Stimulated activated CD4-positive, alpha-beta T cell treated with anti-CD3 and anti-CD28 coated beads, Interleukin-15, amount 100 ng/mL, for 48 hours (primary cell): ENCODE measurements at regions not wholly inside any gene's neighbourhood (a gene's known extent, or its start where the extent isn't known, plus 50 kb on each side); places are given as distances from the start of the nearest gene placed in this dataset.

Source experiments
- DNase-seq, 2 donors: peaks; one replicate each; pipeline ENCODE4 v3.0.0-alpha.2; 2020; ENCODE audit warnings: low read depth in 2 of 2

GRCh38 chr1:209015092-209015491 lies 568.4 kb upstream of the CAMK1G start:
- no peak for DNase-seq

GRCh38 chr1:209021622-209022021 lies 561.9 kb upstream of the CAMK1G start:
- no peak for DNase-seq

DNA sequence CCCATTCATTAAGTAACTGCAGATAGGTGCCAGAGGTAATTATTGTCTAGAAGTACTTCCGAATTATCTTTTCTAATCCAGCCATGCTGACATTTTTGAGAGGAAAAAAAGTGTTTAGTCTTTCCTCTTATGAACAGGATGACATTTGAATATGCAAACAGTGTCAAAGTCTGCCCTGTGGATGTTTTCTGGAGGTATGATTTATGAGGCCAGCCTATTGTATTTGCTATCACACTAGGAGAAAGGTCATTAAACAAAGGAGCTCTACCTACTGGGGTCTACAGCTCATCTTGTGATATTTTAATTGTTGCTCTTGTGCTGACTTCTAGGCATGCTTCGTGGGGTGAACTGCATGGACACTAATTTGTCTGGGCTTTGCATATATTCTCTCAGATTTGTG lies 559.7 kb upstream of the CAMK1G start:
- no peak for DNase-seq

- DNase-seq = no peak
These were observed 553.8 kb upstream of the CAMK1G start for GRCh38 chr1:209029737-209030136.

GRCh38 chr1:209030454-209031167 lies 552.9 kb upstream of the CAMK1G start:
- DNase-seq = no peak

GRCh38 chr1:209037064-209037463 lies 546.5 kb upstream of the CAMK1G start:
- DNase-seq = no peak

DNA sequence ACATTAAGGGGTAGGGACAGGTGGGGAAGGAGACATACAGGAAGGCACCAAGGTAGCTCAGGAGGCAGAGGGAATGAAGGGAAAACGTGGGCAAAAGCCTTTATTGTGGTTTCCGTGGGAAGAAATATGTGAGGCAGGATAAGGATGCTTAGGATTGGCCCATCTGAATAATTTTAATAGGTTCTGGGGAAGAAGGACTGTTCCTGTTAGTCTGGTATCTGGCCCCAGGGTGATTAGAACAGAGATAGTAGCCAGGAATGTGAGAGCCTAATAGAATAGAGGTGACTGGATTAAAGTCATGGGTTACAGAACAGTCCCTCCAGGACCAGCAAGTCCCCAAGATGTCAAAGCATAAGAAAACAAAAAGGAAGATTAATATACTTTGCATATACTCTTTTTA lies 545.2 kb upstream of the CAMK1G start:
- no peak for DNase-seq

DNA sequence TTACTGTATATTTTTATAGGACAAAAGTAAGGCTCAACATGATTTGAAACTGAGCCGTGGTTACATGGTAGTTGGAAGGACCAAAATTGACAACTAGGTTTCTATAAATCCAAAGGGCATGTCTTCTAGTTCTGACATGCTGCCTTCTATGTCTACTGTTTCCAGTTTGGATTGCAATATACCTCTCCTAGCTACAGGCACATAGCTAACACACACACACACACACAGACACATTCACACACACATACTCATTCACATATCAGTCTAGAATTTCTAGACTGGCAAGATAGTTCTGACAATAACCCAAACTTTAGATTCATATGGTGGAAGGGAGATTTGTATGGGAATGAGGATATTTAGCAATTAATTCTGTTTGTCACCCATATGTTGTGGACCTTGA lies 544.8 kb upstream of the CAMK1G start:
- DNase-seq = no peak

DNA sequence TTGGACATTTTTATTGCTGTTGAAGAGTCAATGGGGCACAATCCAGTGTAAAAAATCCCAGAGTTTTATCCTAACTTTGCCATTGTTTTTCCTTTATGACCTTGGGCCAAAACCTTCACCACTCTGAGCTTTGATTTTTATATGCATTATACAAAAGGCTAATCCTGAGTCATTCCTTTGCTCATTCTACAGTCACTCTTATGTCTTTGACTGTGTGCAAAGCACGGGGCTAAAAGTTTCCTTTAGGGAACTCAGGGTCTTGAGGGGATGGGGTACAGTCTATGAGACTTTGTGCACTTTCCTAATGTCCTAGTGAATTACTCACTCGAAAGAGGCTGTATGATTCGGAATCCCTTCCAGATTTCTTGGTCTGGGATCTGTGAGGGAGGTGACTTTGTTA lies 543.2 kb upstream of the CAMK1G start:
- no peak for DNase-seq

DNA sequence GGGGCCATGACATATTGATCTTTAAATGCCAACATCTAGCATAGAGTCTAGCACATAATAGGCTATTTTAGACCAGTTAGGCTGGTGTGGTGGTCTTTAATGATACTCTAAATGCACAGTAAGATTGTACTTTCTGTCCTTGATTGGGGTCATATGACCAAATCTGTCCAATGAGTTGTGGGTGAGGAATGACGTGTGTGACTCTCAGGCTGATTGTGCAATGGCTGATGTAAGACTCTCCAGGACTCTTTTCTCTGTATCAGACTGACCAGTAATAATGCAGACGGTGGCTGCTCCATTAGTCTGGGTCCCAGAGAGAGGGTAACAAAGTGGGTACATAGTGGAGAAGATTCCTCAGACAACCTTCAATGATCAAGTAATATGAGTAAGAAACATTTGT lies 541.6 kb upstream of the CAMK1G start:
- no peak for DNase-seq

GRCh38 chr1:209042413-209042812 lies 541.1 kb upstream of the CAMK1G start:
- no peak for DNase-seq

GRCh38 chr1:209045331-209046057 lies 538.0 kb upstream of the CAMK1G start:
- DNase-seq = no peak

GRCh38 chr1:209046058-209046417 lies 537.5 kb upstream of the CAMK1G start:
- DNase-seq = no peak

- DNase-seq = no peak
These were observed 536.6 kb upstream of the CAMK1G start for GRCh38 chr1:209046935-209047334.

DNA sequence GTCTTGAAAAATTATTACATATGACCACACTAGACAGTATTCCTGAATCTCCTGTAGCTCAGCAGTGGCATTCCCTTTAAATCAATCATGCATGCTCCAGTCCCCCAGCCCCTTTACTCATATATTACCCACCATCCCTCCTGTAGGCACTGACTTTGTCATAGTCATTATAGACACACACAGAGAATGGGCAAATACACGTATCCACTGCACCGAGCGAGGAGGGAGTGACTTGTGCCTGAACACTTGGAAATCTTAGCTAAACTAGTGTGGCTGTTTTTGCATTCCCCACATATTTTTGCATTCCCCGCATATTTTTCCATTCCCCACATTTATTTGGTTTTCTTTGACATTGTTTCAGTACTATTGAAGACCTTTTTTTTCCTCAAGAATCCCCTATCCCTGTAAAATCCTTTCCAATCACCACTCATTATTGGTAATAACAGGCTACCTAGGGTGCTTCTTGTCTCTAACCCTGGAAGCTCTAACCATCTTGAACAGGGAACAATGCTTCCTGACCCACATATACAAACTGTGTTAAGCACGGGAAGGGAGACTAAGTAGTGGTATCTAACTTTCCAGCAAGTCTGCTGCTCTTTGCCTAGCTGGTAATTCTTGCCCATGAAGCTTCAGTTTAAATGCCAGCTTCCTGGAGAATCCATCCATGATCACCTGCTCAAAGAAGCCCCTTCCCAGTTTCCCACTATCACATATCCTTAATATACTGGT lies 534.4 kb upstream of the CAMK1G start:
- no peak for DNase-seq

DNA sequence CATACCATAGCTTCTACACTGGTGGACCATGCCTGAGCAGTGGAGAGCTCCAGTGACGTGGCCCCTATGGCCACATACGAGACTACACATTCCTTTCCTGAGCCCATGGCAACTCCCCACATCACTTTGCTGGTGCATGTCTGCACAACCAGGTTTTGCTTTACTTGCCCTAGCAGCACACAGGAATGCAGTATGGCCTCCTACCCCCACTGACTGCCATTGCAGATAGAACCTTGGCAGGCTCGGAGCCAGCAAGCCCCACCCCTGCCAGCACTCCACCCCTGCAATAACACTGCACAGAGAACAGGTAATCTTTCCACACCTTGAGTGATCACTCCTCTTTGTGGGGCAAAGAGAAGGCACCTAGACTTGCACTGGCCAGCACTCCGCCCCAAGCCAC lies 531.9 kb upstream of the CAMK1G start:
- no peak for DNase-seq

- no peak for DNase-seq
These were observed 529.9 kb upstream of the CAMK1G start for GRCh38 chr1:209053587-209053986.

DNA sequence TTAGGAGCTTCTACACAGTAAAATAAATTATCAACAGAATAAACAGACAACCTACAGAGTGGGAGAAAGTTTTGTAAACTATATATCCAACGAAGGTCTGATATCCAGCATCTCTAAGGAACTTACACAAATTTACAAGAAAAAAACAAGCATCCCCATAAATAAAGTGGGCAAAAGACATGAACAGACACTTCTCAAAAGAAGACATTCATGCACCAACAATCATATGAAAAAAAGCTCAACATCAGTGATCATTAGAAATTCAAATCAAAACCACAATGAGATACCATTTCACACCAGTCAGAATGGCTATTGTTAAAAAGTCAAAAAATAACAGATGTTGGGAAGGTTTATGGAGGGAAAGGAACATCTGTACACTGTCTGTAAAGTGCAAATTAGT lies 526.4 kb upstream of the CAMK1G start:
- DNase-seq = no peak

- DNase-seq = no peak
These were observed 525.6 kb upstream of the CAMK1G start for GRCh38 chr1:209057901-209058300.

DNA sequence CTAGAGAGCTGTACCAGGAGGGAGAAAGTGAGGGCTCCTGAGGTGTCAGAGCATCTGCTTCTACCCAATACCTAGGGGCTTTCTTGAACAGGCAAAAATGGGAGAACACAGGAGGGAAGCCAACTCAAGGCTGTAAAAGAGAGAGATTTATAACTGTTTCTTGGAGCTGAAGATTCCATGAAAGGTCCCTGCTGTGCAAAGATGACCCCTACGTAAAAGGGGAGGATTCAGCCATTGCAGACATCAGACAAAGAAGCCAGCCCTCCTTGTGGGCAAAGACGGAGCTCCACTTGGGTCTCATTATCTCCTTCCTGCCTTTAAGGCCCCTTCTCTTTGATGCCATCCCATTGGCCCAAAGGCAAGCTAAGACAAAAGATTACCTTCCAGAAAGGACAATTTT lies 524.1 kb upstream of the CAMK1G start:
- no peak for DNase-seq

- DNase-seq = no peak
These were observed 523.5 kb upstream of the CAMK1G start for GRCh38 chr1:209059981-209060380.

DNA sequence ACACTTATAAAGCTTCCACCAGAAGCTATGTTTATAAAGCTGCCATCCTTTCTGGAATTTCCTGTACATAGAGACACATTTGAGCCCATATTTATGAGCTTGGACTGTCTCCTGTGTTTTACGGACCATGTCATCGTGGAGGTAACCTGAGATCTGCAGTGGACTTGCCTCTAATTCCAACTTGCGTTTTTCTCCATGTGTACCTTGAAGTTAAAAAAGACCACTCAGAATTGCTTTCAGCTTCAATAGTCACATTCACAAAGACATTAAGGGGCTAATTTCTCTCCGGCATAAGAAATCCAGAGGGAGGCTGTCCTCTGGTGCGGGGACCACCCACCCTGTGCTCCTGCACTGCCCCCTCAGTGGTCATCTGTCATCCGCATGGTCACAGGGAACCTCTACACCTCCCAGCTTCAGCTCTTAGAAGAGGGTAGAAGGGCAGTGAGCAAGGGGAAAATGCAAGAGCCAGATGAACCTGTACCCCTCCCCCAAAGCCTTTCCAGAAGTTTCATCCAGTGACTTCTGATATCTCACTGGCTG lies 521.4 kb upstream of the CAMK1G start:
- no peak for DNase-seq

GRCh38 chr1:209062863-209063262 lies 520.7 kb upstream of the CAMK1G start:
- DNase-seq = no peak
